Large intestine (tissue), 3 donors: ENCODE measurements at regions not wholly inside any gene's neighbourhood (a gene's known extent, or its start where the extent isn't known, plus 50 kb on each side); places are given as distances from the start of the nearest gene placed in this dataset.
A peak's percentile ranks its signal among the peaks of the same experiment; 100 is the strongest.

Experiments
- DNase-seq, 2 donors: peaks; one replicate each; pipeline versions ENCODE4 v3.0.0 to v3.0.0-alpha.2; 2013
- H3K27ac ChIP-seq: one replicate; pipeline ENCODE4 v1.5.1; 2013; ENCODE audit warnings: low read length
- H3K27me3 ChIP-seq: 2 replicates; pipeline ENCODE4 v1.6.1; 2013; ENCODE audit warnings: low read length; ENCODE audit not compliant: control insufficient read depth, insufficient read depth
- H3K36me3 ChIP-seq: 2 replicates; pipeline ENCODE4 v1.6.1; 2013; ENCODE audit warnings: low read length; ENCODE audit not compliant: control insufficient read depth, insufficient read depth
- H3K4me1 ChIP-seq: one replicate; pipeline ENCODE4 v1.6.1; 2013; ENCODE audit warnings: low read length; ENCODE audit not compliant: control insufficient read depth, insufficient read depth
- H3K4me3 ChIP-seq: one replicate; pipeline ENCODE4 v1.5.1; 2013; ENCODE audit warnings: low read length
- H3K9me3 ChIP-seq: one replicate; pipeline ENCODE4 v1.6.1; 2013; ENCODE audit warnings: mild to moderate bottlenecking, low read depth, low read length, moderate library complexity; ENCODE audit not compliant: control insufficient read depth
- WGBS: methylation state at CpG from one replicate; pipeline ENCODE4 v1.1.5; 2013; ENCODE audit warnings: low lambda C conversion rate; ENCODE audit not compliant: insufficient coverage; 5-methylcytosine and 5-hydroxymethylcytosine counted together

DNA sequence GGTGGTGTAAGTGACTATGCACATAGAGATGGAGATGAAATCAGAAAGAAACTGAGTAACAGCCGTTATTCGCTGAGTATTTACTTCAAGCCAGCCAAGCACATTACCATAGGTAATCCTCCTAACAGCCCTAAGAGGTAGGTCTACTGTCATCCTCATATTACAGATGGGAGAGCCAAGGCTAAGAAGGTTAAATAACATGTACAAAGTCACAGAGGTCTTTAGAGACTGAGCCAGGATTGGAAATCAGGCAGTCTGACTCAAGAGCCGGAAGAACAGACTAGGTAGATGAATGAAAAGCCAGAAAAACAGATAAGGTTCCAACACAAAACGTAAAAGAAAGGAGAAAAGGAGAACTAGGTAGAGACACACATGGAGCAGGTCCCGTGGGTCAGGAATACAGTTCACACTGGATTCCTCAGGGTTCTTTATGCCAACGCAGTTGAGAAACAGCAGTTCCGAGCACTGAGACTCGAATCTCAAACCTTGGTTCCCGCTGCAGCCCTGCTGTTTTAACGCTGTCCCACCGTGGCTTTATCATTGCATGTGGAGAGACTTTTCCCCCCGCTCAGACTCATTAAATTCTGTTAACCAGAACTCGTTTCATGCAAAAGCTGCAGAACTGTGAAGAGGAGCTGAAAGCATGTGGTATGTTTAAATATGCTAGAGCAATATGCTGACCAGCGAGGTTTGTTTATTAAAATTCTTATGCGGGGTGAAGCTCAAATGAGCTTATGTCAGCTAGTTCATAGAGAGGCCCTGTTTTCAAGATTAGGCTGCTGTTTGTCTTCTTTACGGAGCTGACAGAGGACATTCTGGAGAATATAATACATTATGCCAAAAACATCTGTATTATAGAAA, 537.9 kb downstream of the CD83 start:
- Histone ChIP-seq H3K9me3 (no peaks in the 10 kb centered on the region), H3K27ac (no peak overlapping the region)

DNA sequence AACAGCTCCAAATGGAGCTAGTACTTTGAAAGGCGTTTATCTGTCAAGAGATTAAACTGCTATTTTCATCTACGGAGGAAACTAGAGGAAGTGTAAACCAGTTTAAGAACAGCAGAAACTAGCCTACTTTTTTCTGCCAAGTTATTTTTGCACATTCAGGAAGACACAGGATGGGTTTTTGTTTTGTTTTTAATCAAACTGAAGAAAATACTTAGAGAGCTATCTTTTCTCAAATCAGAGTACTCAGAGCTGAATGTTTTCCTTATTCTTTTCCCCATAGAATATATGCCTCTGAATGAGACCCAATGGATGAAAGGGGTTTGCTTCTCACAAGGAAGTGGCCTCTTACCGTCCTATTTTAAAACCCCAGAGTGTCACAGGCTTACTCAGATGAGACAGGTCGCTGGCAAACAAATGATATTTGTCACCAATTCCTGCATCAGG, 538.5 kb downstream of the CD83 start:
- DNase-seq, result no peak
- Histone ChIP-seq H3K4me1 (no peaks in the 10 kb centered on the region), H3K27me3 (no peaks in the 10 kb centered on the region), H3K27ac (no peak overlapping the region), H3K4me3 (no peak overlapping the region), H3K36me3 (no peaks in the 10 kb centered on the region), H3K9me3 (no peaks in the 10 kb centered on the region)
- 38% methylated on average over 2 of the region's 4 CpGs for WGBS

More for the DNA sequence above, 537.9 kb downstream of the CD83 start:
- no peak overlapping the region for H3K4me3 ChIP-seq
- H3K4me1 ChIP-seq, result no peaks in the 10 kb centered on the region
- no peaks in the 10 kb centered on the region for H3K36me3 ChIP-seq
- 100% methylated on average over 2 of the region's 16 CpGs for WGBS
- no peaks in the 10 kb centered on the region for H3K27me3 ChIP-seq
- DNase-seq, result no peak

DNA sequence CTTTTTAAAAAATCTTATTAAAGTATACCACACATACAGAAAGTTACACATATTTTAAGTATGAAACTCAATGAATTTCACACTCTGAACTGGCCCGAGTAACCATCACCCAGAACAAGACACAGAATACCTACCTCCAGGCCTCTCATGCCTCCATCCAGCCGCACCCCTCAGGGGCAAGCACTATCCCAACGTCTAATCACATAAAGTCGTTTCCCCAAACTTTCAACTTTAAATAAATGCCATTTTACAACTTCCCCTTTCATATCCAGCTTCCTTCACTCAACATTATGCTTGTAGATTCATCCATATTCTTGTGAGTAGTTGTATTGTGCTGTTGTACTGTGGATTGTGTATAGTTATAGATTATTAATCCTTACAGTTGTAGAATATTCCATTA, 539.1 kb downstream of the CD83 start:
- Histone ChIP-seq H3K9me3 (no peaks in the 10 kb centered on the region), H3K4me3 (no peak overlapping the region), H3K4me1 (no peaks in the 10 kb centered on the region), H3K27me3 (no peaks in the 10 kb centered on the region), H3K36me3 (no peaks in the 10 kb centered on the region), H3K27ac (no peak overlapping the region)
- no peak for DNase-seq
- no CpG with 5 or more reads among the region's 4 CpGs for WGBS

DNA sequence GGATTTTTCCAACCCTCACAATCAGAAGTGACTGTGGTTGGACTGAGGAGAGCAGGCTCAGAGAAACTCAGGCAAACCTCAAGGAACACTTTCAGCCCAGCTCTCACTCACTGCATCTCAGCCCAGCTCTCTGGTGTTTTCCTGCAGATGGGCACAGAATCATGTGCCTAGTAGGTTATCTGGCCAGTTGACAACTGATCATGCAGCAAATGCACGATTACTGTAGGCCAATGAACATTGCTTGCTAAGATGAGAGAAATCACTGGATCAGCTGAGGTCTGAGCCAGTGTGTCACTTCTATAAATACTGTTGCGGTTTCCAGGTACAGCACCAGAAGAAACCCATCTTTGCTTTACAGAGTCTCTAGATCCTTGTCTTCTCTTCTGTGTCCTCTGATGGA, 540.5 kb downstream of the CD83 start:
- Histone ChIP-seq H3K4me1 (no peaks in the 10 kb centered on the region), H3K27me3 (no peaks in the 10 kb centered on the region), H3K27ac (no peak overlapping the region), H3K4me3 (no peak overlapping the region), H3K9me3 (no peaks in the 10 kb centered on the region), H3K36me3 (no peaks in the 10 kb centered on the region)
- DNase-seq, result no peak
- 100% methylated on average over 1 of the region's 2 CpGs for WGBS

DNA sequence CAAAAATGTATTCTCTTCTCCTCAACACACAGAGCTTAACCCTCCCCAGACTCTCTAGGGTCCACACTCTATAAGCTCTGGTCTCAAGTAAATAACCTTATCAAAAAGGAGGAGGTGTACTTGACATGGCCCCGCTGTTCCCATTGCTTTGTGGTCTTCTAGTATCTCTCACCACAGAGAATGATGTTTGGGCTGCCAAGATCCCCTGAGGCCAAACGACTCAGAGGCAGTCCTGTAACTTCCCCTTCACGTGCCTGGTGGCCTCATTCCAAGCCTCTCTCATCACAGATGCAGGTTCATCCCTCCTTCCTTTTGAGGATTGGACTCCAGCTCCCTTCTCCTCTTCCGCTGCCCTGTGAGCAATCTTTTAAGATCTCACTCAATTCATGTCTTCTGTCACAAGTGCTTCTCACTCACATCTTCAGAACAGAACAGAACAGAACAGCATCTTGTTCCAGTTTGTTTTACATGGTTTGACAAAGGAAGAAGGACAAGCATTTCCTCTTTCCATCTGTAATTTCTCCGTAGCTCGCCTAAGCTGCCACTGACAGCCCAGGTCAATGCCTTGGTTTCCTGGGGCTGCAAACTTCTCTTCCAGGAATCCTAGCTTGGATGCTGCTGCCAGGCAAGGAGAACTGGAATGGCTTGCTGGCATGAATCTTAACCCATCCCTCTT, 541.5 kb downstream of the CD83 start:
- no peak overlapping the region for H3K27ac ChIP-seq
- H3K36me3 ChIP-seq, result no peaks in the 10 kb centered on the region
- H3K4me1 ChIP-seq, result no peaks in the 10 kb centered on the region
- no peaks in the 10 kb centered on the region for H3K27me3 ChIP-seq
- no CpG with 5 or more reads among the region's 6 CpGs for WGBS
- no peaks in the 10 kb centered on the region for H3K9me3 ChIP-seq
- DNase-seq, result no peak
- H3K4me3 ChIP-seq, result no peak overlapping the region

DNA sequence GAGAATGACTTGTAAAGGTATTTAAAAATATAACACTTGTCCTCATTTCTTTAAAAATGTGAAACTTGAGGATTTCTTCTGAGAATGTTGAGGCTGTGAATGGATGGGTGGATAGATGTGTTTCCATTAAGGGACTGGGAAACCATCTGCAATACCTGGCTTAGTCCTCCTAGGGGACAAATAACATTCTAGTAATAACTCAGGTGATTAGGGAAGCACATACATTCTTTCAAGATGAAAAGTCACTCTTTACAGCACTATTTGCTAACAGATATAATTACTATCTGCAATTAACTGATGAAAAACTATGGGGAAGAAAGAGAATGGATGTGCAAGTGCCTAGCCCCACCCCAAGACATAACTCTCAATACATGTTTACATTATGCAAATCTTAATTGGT, 542.3 kb downstream of the CD83 start:
- H3K27me3 ChIP-seq, result no peaks in the 10 kb centered on the region
- H3K4me1 ChIP-seq, result no peaks in the 10 kb centered on the region
- no peaks in the 10 kb centered on the region for H3K36me3 ChIP-seq
- H3K27ac ChIP-seq, result no peak overlapping the region
- no peak for DNase-seq
- no peak overlapping the region for H3K4me3 ChIP-seq
- no peaks in the 10 kb centered on the region for H3K9me3 ChIP-seq

DNA sequence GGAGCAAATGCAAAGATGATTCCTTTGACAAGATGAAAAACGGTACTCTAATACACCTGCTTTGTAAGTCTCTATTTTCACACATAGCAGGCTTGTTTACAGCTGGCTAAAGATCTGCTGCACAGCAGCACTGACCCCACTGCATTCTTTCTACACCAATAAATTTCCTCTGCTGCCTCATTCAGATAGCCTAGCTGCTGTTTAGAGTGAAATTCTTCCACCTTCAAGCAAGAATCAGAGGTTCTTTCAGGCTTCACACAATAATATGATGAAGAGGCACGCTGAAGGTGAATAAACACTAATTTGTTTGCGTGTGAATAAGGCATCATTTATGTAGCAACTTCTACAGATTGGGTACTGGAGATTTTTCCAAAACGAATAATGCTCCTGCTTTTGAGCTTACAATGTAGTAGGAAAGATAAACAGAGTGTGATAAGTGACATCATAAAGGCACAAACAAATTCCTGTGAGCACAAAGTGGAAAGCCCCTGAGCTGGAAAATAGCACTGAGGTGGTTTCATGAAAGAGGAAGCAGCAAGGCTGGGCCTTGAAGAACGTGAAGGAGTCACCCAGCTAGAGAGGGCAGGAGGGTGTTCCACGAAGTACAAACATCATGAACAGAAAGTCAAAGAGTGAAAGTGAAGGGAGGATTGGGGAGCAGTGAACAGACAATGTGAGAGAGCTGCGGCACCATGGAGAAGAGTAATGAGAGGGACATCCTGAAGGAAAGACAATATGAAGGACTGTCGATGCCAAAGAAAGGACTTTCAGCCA, 543.4 kb downstream of the CD83 start:
- no peak overlapping the region for H3K27ac ChIP-seq
- WGBS, result 15% methylated on average over 2 of the region's 8 CpGs
- no peaks in the 10 kb centered on the region for H3K27me3 ChIP-seq
- no peak overlapping the region for H3K4me3 ChIP-seq
- DNase-seq, result peak in 1 of 2 donors; percentile 24
- no peaks in the 10 kb centered on the region for H3K36me3 ChIP-seq
- H3K4me1 ChIP-seq, result no peaks in the 10 kb centered on the region
- no peaks in the 10 kb centered on the region for H3K9me3 ChIP-seq

DNA sequence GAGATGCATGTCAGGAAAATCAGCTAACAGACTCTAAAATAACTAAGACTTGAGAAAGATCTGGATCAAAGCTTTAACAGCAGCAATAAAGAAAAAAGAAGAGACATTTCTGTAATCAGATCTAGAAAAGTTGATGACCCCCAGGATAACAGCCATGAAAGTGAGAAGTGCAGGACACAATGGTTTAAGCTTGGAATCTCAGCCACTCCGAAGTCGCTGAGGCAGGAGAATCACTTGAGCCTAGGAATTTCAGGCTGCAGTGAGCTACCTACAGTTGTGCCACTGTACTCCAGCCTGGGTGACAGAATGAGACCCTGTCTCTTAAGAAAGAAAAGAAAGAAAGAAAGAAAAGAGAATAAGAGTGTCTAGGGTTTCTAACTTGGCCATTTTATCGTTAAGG, 544.1 kb downstream of the CD83 start:
- H3K4me3 ChIP-seq, result no peak overlapping the region
- DNase-seq, result no peak
- no peaks in the 10 kb centered on the region for H3K36me3 ChIP-seq
- WGBS, result 100% methylated on average over 1 of the region's 3 CpGs
- H3K27me3 ChIP-seq, result no peaks in the 10 kb centered on the region
- no peak overlapping the region for H3K27ac ChIP-seq
- no peaks in the 10 kb centered on the region for H3K4me1 ChIP-seq
- no peaks in the 10 kb centered on the region for H3K9me3 ChIP-seq

DNA sequence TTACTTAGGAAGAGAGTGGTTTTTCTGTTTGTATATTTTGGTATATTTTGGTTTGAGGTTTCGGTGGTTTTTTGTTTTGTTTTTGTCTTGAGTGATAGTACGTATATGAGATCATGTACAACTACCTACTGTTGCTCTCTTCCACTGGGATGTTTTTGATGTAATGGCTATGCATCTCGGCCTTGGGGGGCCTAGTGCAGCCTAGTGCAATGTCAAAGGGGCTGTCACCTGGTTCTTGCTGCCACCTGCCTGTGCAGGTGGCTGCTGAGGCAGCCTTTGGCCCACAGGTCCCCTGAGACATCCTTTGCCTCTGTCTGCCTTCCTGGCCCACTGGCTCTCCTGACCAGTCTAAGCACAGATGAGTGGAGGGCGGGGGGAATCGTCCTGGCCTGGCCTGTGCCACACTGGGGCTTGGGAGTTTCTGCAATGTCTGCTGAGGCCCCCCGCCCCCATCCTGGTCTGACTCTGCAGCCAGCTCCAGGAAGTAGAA, 546.6 kb downstream of the CD83 start:
- no peak for DNase-seq
- no CpG with 5 or more reads among the region's 6 CpGs for WGBS
- Histone ChIP-seq H3K27me3 (no peaks in the 10 kb centered on the region), H3K9me3 (no peaks in the 10 kb centered on the region), H3K4me3 (no peak overlapping the region), H3K36me3 (no peaks in the 10 kb centered on the region), H3K27ac (no peak overlapping the region), H3K4me1 (no peaks in the 10 kb centered on the region)

DNA sequence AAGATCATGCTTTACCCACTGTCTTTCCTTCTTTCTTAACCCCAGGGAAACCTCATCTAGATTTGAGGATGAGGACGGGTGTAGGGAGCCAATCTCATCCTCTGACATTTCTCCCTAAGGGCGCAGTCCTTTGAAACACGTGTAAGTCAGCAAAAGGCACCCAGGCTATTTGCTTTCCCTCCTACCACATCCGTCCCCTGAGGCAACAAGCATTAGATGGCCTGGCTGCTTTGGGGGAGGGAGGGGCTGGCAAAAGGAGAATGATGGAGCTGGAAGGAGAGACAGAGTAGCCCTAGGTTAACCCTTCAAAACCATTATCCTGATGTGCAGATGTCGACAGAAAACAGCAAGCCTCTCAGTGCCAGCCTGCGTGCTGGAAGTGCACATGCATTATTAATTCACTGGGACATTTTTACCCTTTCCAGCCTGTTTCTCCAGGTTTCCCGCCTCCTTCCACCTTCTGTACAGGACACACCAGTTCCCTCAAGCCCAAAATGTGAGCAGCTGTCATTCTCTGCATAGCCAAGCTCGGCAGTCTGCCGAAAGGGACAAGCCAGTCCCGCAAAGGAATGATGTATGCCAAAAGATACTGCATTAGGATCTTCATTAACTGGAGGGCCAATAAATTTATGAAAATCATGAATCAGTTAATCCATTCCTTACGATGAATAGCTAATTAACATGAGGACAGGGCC, 547.2 kb downstream of the CD83 start:
- no peak for DNase-seq
- no CpG with 5 or more reads among the region's 11 CpGs for WGBS

More for the DNA sequence above, 547.2 kb downstream of the CD83 start:
- Histone ChIP-seq H3K27me3 (no peaks in the 10 kb centered on the region), H3K27ac (no peak overlapping the region), H3K36me3 (no peaks in the 10 kb centered on the region), H3K9me3 (no peaks in the 10 kb centered on the region), H3K4me3 (no peak overlapping the region), H3K4me1 (no peaks in the 10 kb centered on the region)
